MM.1S (cell line): ENCODE measurements at regions not wholly inside any gene's neighbourhood (a gene's known extent, or its start where the extent isn't known, plus 50 kb on each side); places are given as distances from the start of the nearest gene placed in this dataset.

Experiments used
- DNase-seq: peaks from one replicate; pipeline ENCODE4 v3.0.0-alpha.2; 2015
- H2AFZ ChIP-seq: fragments of 300-600 bp; sonication (generic); 2 replicates; pipeline ENCODE4 v1.6.0; 2016; ENCODE audit warnings: antibody characterized with exemption, low read length
- H3F3A ChIP-seq: fragments of 300-600 bp; sonication (generic); 2 replicates; pipeline ENCODE4 v1.6.1; 2016; ENCODE audit warnings: mild to moderate bottlenecking, antibody characterized with exemption, low read length, moderate library complexity, mixed read lengths; ENCODE audit not compliant: insufficient read depth
- H3K27ac ChIP-seq: fragments of 300-600 bp; sonication (generic); 2 replicates; pipeline ENCODE4 v1.5.1; 2016; ENCODE audit warnings: mild to moderate bottlenecking, low read length
- H3K27me3 ChIP-seq: fragments of 300-600 bp; sonication (generic); replicated peaks from 2 replicates; pipeline ENCODE4 v1.6.0; 2016; ENCODE audit warnings: low read length; ENCODE audit not compliant: insufficient read depth
- H3K36me3 ChIP-seq: fragments of 300-600 bp; sonication (generic); replicated peaks from 2 replicates; pipeline ENCODE4 v1.6.1; 2016; ENCODE audit warnings: mild to moderate bottlenecking, low read length, mixed read lengths; ENCODE audit not compliant: insufficient read depth
- H3K4me1 ChIP-seq: fragments of 300-600 bp; sonication (generic); 2 replicates; pipeline ENCODE4 v1.6.1; 2016; ENCODE audit warnings: low read length, mixed read lengths
- H3K4me2 ChIP-seq: fragments of 300-600 bp; sonication (generic); 2 replicates; pipeline ENCODE4 v1.6.0; 2016; ENCODE audit warnings: low read depth, low read length
- H3K4me3 ChIP-seq: fragments of 300-600 bp; sonication (generic); 2 replicates; pipeline ENCODE4 v1.5.1; 2016; ENCODE audit warnings: low read length, mixed read lengths
- H3K79me2 ChIP-seq: fragments of 300-600 bp; sonication (generic); 2 replicates; pipeline ENCODE4 v1.6.1; 2016; ENCODE audit warnings: mixed run types, low read length, mixed read lengths
- H3K9ac ChIP-seq: fragments of 300-600 bp; sonication (generic); 2 replicates; pipeline ENCODE4 v1.6.1; 2016; ENCODE audit warnings: low read length, mixed read lengths
- H3K9me2 ChIP-seq: fragments of 300-600 bp; sonication (generic); replicated peaks from 2 replicates; pipeline ENCODE4 v1.6.1; 2016; ENCODE audit warnings: mild to moderate bottlenecking, low read length, mixed read lengths; ENCODE audit not compliant: insufficient read depth
- H3K9me3 ChIP-seq: fragments of 300-600 bp; sonication (generic); replicated peaks from 2 replicates; pipeline ENCODE4 v1.6.1; 2016; ENCODE audit warnings: mild to moderate bottlenecking, low read length, mixed read lengths; ENCODE audit not compliant: insufficient read depth
- H4K20me1 ChIP-seq: fragments of 300-600 bp; sonication (generic); 2 replicates; pipeline ENCODE4 v1.6.1; 2016; ENCODE audit warnings: mild to moderate bottlenecking, low read length, moderate library complexity, mixed read lengths; ENCODE audit not compliant: insufficient read depth
- EZH2 ChIP-seq: fragments of 300-600 bp; sonication (generic); optimal IDR thresholded peaks from 2 replicates; pipeline ENCODE3; 2017; ENCODE audit warnings: low read depth, mild to moderate bottlenecking, antibody characterized with exemption, low read length, mixed read lengths
- EZH2phosphoT487 ChIP-seq: fragments of 300-600 bp; sonication (generic); IDR thresholded peaks from 2 replicates; pipeline ENCODE4 v1.6.1; 2018; ENCODE audit warnings: antibody characterized with exemption, low read length
- TF ChIP-seq, protein P1 (sequence below): fragments of 300-600 bp; sonication (generic); IDR thresholded peaks from 2 replicates; pipeline ENCODE4 v1.5.1; 2016; ENCODE audit warnings: antibody characterized with exemption, low read length, mixed read lengths

GRCh38 chr2:35978218-35978617, 377.4 kb upstream of the CRIM1 start:
- Histone ChIP-seq H3K27ac (no peak overlapping the region), H3K27me3 (peaks cover 13% of the 10 kb centered on the region; the same call in 1 of the 2 replicates), H2AFZ (no peak overlapping the region), H3K36me3 (no peaks in the 10 kb centered on the region), H3K4me1 (peaks cover 3% of the 10 kb centered on the region; the same call in 1 of the 2 replicates), H3K9ac (no peak overlapping the region), H3K9me2 (no peaks in the 10 kb centered on the region), H3K9me3 (no peaks in the 10 kb centered on the region), H3K4me2 (peak overlapping the region; percentile 31), H4K20me1 (no peaks in the 10 kb centered on the region), H3K4me3 (no peak overlapping the region), H3F3A (no peaks in the 10 kb centered on the region), H3K79me2 (no peaks in the 10 kb centered on the region)
- TF ChIP-seq, protein P1, sequence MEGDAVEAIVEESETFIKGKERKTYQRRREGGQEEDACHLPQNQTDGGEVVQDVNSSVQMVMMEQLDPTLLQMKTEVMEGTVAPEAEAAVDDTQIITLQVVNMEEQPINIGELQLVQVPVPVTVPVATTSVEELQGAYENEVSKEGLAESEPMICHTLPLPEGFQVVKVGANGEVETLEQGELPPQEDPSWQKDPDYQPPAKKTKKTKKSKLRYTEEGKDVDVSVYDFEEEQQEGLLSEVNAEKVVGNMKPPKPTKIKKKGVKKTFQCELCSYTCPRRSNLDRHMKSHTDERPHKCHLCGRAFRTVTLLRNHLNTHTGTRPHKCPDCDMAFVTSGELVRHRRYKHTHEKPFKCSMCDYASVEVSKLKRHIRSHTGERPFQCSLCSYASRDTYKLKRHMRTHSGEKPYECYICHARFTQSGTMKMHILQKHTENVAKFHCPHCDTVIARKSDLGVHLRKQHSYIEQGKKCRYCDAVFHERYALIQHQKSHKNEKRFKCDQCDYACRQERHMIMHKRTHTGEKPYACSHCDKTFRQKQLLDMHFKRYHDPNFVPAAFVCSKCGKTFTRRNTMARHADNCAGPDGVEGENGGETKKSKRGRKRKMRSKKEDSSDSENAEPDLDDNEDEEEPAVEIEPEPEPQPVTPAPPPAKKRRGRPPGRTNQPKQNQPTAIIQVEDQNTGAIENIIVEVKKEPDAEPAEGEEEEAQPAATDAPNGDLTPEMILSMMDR = no peak
- no peak for TF ChIP-seq EZH2
- peak; percentile 89; the same call in 1 of the 2 replicates for TF ChIP-seq EZH2phosphoT487
- DNase-seq = peak; percentile 64

DNA sequence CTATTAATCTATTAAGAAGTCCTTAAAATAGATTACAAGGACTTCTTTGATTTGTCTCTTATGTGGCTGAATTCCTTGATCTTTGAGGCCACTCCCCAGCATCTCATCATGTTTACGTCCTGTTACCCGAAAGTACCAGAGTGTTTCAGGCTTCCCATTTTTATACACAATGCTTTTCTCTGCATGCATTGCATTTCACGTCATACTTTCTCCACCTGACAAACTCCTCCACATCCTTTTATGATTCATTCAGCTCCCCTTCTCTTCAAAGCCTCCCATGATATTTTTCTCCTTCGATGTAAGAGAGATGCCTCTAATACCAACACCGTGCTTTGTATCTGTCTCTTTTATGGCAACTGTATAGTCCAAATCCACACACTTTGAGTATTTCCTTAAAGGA, 379.0 kb upstream of the CRIM1 start:
- Histone ChIP-seq H3K27ac (no peak overlapping the region), H3K9me3 (no peaks in the 10 kb centered on the region), H3K4me2 (no peak overlapping the region), H2AFZ (no peak overlapping the region), H3K27me3 (peaks cover 13% of the 10 kb centered on the region; the same call in 1 of the 2 replicates), H3K4me3 (no peak overlapping the region), H3K9ac (no peak overlapping the region), H3K36me3 (no peaks in the 10 kb centered on the region), H4K20me1 (no peaks in the 10 kb centered on the region), H3K9me2 (no peaks in the 10 kb centered on the region), H3K79me2 (no peaks in the 10 kb centered on the region), H3K4me1 (peaks cover 3% of the 10 kb centered on the region; the same call in 1 of the 2 replicates), H3F3A (no peaks in the 10 kb centered on the region)
- TF ChIP-seq EZH2 (no peak), EZH2phosphoT487 (no peak)
- TF ChIP-seq, protein P1 = no peak
- no peak for DNase-seq

DNA sequence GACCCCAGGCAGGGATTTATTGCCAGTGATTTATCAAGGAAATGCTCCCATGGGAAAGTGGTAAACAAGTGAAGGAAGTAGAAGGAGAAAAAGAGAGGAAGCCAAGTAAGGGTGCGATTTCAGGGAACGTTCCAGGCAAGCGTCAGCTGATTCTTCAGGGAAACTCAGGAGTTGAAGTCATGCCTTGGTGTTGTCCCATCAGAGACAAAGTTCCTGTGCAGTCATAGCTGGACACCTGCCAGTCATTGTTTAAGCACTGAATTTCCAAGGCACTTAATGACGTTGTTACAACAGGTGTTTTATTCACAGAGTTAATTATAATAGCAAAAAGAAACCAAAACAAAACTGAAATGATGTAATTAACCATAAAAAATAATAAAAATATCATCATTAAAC, 381.8 kb upstream of the CRIM1 start:
- DNase-seq = no peak

More for the DNA sequence above, 381.8 kb upstream of the CRIM1 start:
- no peak for TF ChIP-seq EZH2phosphoT487
- no peak for TF ChIP-seq EZH2
- TF ChIP-seq, protein P1 = no peak
- H3K9me2 ChIP-seq = no peaks in the 10 kb centered on the region
- no peaks in the 10 kb centered on the region for H4K20me1 ChIP-seq
- no peaks in the 10 kb centered on the region for H3F3A ChIP-seq
- H3K4me3 ChIP-seq = no peak overlapping the region
- H3K9me3 ChIP-seq = no peaks in the 10 kb centered on the region
- H3K27me3 ChIP-seq = 0 out of 2 replicates have a peak, but pooled peaks cover 5% of the 10 kb centered on the region
- H3K4me2 ChIP-seq = no peak overlapping the region
- peaks cover 3% of the 10 kb centered on the region; the same call in 1 of the 2 replicates for H3K4me1 ChIP-seq
- H2AFZ ChIP-seq = no peak overlapping the region
- H3K79me2 ChIP-seq = no peaks in the 10 kb centered on the region
- no peak overlapping the region for H3K27ac ChIP-seq
- H3K9ac ChIP-seq = no peak overlapping the region
- H3K36me3 ChIP-seq = no peaks in the 10 kb centered on the region
